CD4-positive, CD25-positive, alpha-beta regulatory T cell (primary cell): ENCODE measurements at regions not wholly inside any gene's neighbourhood (a gene's known extent, or its start where the extent isn't known, plus 50 kb on each side); places are given as distances from the start of the nearest gene placed in this dataset.

Experiments used
- ATAC-seq, 2 donors: fragments of 150-1000 bp; cut with Tn5 transposase; one replicate each; pipeline ENCODE4 v1.10.0; 2021; ENCODE audit warnings: low read depth in 2 of 2, moderate number of reproducible peaks in 2 of 2, moderate library complexity in 1 of 2
- DNase-seq, 3 donors: peaks; one replicate each; pipeline versions ENCODE4 v3.0.0 to v3.0.0-alpha.2; 2012 to 2022; ENCODE audit warnings: mixed read lengths in 1 of 3
- H3K27ac ChIP-seq: one replicate; pipeline ENCODE4 v1.7.0; 2013; ENCODE audit warnings: mild to moderate bottlenecking, low read length; ENCODE audit not compliant: insufficient read depth, poor library complexity, severe bottlenecking
- H3K27me3 ChIP-seq: one replicate; pipeline ENCODE4 v1.7.0; 2013; ENCODE audit warnings: low read length; ENCODE audit not compliant: control insufficient read depth, insufficient read depth
- H3K36me3 ChIP-seq: one replicate; pipeline ENCODE4 v1.7.0; 2013; ENCODE audit warnings: mild to moderate bottlenecking, low read length, moderate library complexity; ENCODE audit not compliant: control insufficient read depth, insufficient read depth
- H3K4me1 ChIP-seq: 2 replicates; pipeline ENCODE4 v1.7.0; 2013; ENCODE audit warnings: mild to moderate bottlenecking, low read length; ENCODE audit not compliant: insufficient read depth, control insufficient read depth, poor library complexity, severe bottlenecking
- H3K4me3 ChIP-seq: one replicate; pipeline ENCODE4 v1.7.0; 2013; ENCODE audit warnings: low read depth, mild to moderate bottlenecking, low read length, moderate library complexity
- H3K9me3 ChIP-seq, 2 experiments: 1 replicate in 1 of 2; 2 replicates in 1 of 2; pipeline ENCODE4 v1.7.0; 2013; ENCODE audit warnings: low read length in 2 of 2, mild to moderate bottlenecking in 1 of 2, moderate library complexity in 1 of 2; ENCODE audit not compliant: control insufficient read depth in 2 of 2
- H3K27ac Mint-ChIP-seq, 3 donors: one replicate each; pipeline ENCODE4 v1.8.0; 2020 to 2022; ENCODE audit warnings: mild to moderate bottlenecking in 3 of 3, mixed read lengths in 3 of 3, moderate library complexity in 2 of 3
- H3K27me3 Mint-ChIP-seq: one replicate; pipeline ENCODE4 v1.8.0; 2022; ENCODE audit warnings: mild to moderate bottlenecking, mixed read lengths
- H3K36me3 Mint-ChIP-seq: one replicate; pipeline ENCODE4 v1.8.0; 2020; ENCODE audit warnings: mixed read lengths
- H3K4me1 Mint-ChIP-seq, 4 donors: one replicate each; pipeline ENCODE4 v1.8.0; 2020 to 2022; ENCODE audit warnings: mixed read lengths in 4 of 4, mild to moderate bottlenecking in 1 of 4
- H3K4me3 Mint-ChIP-seq, 4 donors: one replicate each; pipeline ENCODE4 v1.8.0; 2020 to 2022; ENCODE audit warnings: mild to moderate bottlenecking in 4 of 4, mixed read lengths in 4 of 4, moderate library complexity in 3 of 4
- H3K9me3 Mint-ChIP-seq, 7 donors: one replicate each; pipeline ENCODE4 v1.8.0; 2020 to 2022; ENCODE audit warnings: mixed read lengths in 7 of 7, mild to moderate bottlenecking in 3 of 7, moderate library complexity in 2 of 7

DNA sequence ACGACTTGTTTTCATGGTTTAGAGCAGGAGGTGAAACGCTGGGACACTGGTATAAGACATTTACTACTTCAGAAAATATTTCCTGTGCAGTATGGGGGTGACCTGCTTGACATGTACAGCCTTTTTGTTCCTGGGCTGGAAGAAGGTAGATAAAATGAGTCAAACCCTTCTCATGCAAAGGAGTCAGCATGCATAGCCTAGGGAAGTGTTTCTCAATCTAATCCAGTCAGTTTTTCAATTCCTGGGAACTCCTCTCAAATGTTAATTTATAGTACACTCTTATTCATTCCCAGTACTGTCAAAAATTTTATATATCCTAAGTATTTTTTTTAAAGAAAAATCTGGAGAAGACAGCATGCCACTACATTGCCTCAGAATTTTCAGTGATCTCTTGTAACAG lies 154.7 kb upstream of the GUCY1A2 start:
- H3K27ac ChIP-seq = no peak overlapping the region
- no peaks in the 10 kb centered on the region for H3K27me3 ChIP-seq
- no peaks in the 10 kb centered on the region for H3K36me3 Mint-ChIP-seq
- H3K4me3 ChIP-seq = no peak overlapping the region
- H3K4me1 ChIP-seq = no peaks in the 10 kb centered on the region
- no peaks in the 10 kb centered on the region for H3K4me1 Mint-ChIP-seq
- ATAC-seq (no peak), DNase-seq (no peak)
- no peaks in the 10 kb centered on the region for H3K27me3 Mint-ChIP-seq
- H3K4me3 Mint-ChIP-seq = no peak overlapping the region
- no peaks in the 10 kb centered on the region for H3K36me3 ChIP-seq
- no peak overlapping the region for H3K27ac Mint-ChIP-seq
- H3K9me3 Mint-ChIP-seq = peaks cover 0 to 22% (median 4%) of the 10 kb centered on the region in 7 donors
- no peaks in the 10 kb centered on the region for H3K9me3 ChIP-seq

DNA sequence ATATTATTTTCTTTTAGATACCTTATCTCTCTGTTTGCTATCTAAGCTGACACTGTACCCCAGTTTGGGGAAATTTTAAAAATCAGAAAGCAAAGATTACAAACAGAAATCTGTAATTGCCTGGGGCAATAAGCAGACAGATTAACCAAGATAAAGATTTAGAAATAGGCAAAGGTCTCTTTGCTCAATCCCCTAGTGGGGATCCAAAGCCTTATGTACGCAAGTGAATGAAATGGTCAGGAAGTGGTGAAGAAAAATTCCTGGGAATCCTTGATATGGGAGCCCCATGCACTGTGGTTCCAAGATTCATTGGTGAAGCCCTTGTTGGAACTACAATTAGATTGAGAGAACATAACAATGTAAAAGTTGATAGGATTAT lies 139.5 kb upstream of the GUCY1A2 start:
- H3K27ac ChIP-seq = no peak overlapping the region
- no peaks in the 10 kb centered on the region for H3K36me3 Mint-ChIP-seq
- no peak overlapping the region for H3K4me3 ChIP-seq
- H3K9me3 ChIP-seq = no peaks in the 10 kb centered on the region
- no peaks in the 10 kb centered on the region for H3K27me3 ChIP-seq
- H3K27ac Mint-ChIP-seq = no peak overlapping the region
- peaks cover 0 to 5% (median 1%) of the 10 kb centered on the region in 7 donors for H3K9me3 Mint-ChIP-seq
- no peaks in the 10 kb centered on the region for H3K4me1 Mint-ChIP-seq
- no peaks in the 10 kb centered on the region for H3K36me3 ChIP-seq
- H3K27me3 Mint-ChIP-seq = no peaks in the 10 kb centered on the region
- H3K4me3 Mint-ChIP-seq = no peak overlapping the region
- H3K4me1 ChIP-seq = no peaks in the 10 kb centered on the region
- DNase-seq = no peak
- ATAC-seq = no peak

DNA sequence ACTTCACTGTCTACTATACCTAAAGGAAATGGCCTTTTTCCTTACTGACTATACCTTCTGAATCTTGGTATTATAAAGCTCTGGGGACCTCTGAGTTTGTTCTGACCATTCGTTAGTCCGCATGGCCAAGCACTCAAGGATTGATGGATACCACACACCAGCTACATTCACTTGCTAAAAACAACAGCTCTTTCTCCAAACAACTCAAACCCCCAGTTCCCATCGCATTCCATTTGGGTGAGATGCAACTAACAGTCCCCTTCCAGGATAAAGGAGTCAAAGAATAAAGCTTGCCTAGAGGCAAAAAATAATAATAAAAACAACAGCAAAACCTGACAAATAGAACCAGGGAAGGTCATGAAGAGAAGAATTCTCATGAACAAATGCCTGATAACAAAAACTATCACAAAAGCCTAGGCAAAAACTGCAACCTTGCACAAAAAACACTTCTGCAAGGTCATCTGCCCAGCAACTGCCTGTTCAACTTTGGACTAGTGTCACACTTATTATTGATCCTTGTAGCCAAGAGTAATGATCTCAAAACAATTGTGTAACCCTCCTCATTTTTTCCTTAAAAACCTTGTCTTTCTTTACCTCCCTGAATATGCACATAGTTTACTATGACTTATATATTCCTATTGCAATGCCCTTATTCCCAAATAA lies 139.0 kb upstream of the GUCY1A2 start:
- no peak overlapping the region for H3K4me3 ChIP-seq
- ATAC-seq (no peak), DNase-seq (no peak)
- H3K27ac Mint-ChIP-seq = no peak overlapping the region
- no peaks in the 10 kb centered on the region for H3K27me3 Mint-ChIP-seq
- H3K4me1 Mint-ChIP-seq = no peaks in the 10 kb centered on the region
- H3K36me3 ChIP-seq = no peaks in the 10 kb centered on the region
- no peak overlapping the region for H3K27ac ChIP-seq
- H3K4me3 Mint-ChIP-seq = no peak overlapping the region
- H3K9me3 ChIP-seq = no peaks in the 10 kb centered on the region
- no peaks in the 10 kb centered on the region for H3K4me1 ChIP-seq
- H3K27me3 ChIP-seq = no peaks in the 10 kb centered on the region
- no peaks in the 10 kb centered on the region for H3K36me3 Mint-ChIP-seq
- peaks cover 0 to 5% (median 1%) of the 10 kb centered on the region in 7 donors for H3K9me3 Mint-ChIP-seq

- Histone ChIP-seq H3K4me1 (no peaks in the 10 kb centered on the region), H3K27ac (no peak overlapping the region), H3K36me3 (no peaks in the 10 kb centered on the region), H3K9me3 (no peaks in the 10 kb centered on the region), H3K27me3 (no peaks in the 10 kb centered on the region), H3K4me3 (no peak overlapping the region)
- no peaks in the 10 kb centered on the region for H3K36me3 Mint-ChIP-seq
- peaks cover 0 to 15% (median 2%) of the 10 kb centered on the region in 7 donors for H3K9me3 Mint-ChIP-seq
- DNase-seq = no peak
- no peak overlapping the region for H3K27ac Mint-ChIP-seq
- no peak for ATAC-seq
- no peaks in the 10 kb centered on the region for H3K4me1 Mint-ChIP-seq
- no peak overlapping the region for H3K4me3 Mint-ChIP-seq
- H3K27me3 Mint-ChIP-seq = no peaks in the 10 kb centered on the region
Measured at GRCh38 chr11:107151579-107151978, 133.3 kb upstream of the GUCY1A2 start.

DNA sequence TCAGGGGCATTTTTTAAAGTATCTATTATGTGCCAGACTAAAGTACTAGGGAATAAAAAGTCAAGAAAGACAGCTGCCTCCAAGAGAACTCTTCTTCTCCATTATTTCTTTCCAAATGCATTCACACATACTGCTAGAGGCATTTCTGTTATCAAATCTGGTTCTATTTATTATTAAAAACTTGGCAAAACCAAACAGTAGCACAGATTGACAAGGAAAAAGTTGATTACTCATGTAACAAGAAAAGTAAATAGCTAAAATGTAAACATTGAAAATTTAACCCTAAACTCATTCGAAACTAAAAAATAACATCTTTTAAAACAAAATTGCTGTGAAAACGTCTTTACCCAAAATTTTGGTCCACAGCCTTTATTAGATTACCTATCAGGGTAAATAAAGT lies 132.9 kb upstream of the GUCY1A2 start:
- DNase-seq = no peak
- H3K27me3 Mint-ChIP-seq = no peaks in the 10 kb centered on the region
- peaks cover 0 to 16% (median 2%) of the 10 kb centered on the region in 7 donors for H3K9me3 Mint-ChIP-seq
- H3K4me1 Mint-ChIP-seq = no peaks in the 10 kb centered on the region
- no peak overlapping the region for H3K4me3 Mint-ChIP-seq
- H3K4me3 ChIP-seq = no peak overlapping the region
- no peaks in the 10 kb centered on the region for H3K27me3 ChIP-seq
- H3K27ac ChIP-seq = no peak overlapping the region
- no peak for ATAC-seq
- H3K27ac Mint-ChIP-seq = no peak overlapping the region
- no peaks in the 10 kb centered on the region for H3K36me3 ChIP-seq
- H3K36me3 Mint-ChIP-seq = no peaks in the 10 kb centered on the region
- no peaks in the 10 kb centered on the region for H3K9me3 ChIP-seq
- no peaks in the 10 kb centered on the region for H3K4me1 ChIP-seq

DNA sequence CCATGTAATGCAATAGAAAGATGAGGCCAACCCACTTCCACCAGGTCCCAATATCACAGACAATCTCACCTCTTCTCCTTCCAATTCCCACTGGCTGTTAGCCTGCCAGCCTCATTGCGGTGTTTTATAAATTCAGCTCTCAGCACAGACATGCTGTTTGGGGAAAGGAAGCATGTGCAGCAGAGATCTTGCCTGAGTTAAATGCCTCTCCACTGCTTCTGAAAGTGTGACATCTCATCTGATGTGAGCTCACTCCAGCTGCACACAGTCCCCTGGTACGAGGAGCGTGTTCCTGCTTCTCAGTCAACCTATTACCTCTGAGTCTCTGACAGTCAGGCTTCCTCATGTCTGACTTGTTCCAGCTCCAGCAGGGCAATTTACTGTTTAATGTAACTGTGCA lies 122.7 kb upstream of the GUCY1A2 start:
- H3K4me3 Mint-ChIP-seq = no peak overlapping the region
- DNase-seq (no peak), ATAC-seq (no peak)
- no peaks in the 10 kb centered on the region for H3K4me1 Mint-ChIP-seq
- H3K9me3 Mint-ChIP-seq = peaks cover 1 to 13% (median 6%) of the 10 kb centered on the region in 7 donors
- H3K27me3 Mint-ChIP-seq = no peaks in the 10 kb centered on the region
- no peak overlapping the region for H3K27ac ChIP-seq
- no peaks in the 10 kb centered on the region for H3K36me3 ChIP-seq
- H3K4me1 ChIP-seq = no peaks in the 10 kb centered on the region
- H3K4me3 ChIP-seq = no peak overlapping the region
- peaks cover 0 to 4% of the 10 kb centered on the region in 2 experiments for H3K9me3 ChIP-seq
- no peaks in the 10 kb centered on the region for H3K36me3 Mint-ChIP-seq
- no peaks in the 10 kb centered on the region for H3K27me3 ChIP-seq
- H3K27ac Mint-ChIP-seq = no peak overlapping the region

- no peaks in the 10 kb centered on the region for H3K4me1 Mint-ChIP-seq
- no peaks in the 10 kb centered on the region for H3K36me3 Mint-ChIP-seq
- H3K4me3 Mint-ChIP-seq = no peak overlapping the region
- H3K27me3 Mint-ChIP-seq = no peaks in the 10 kb centered on the region
- H3K9me3 Mint-ChIP-seq = peaks cover 2 to 20% (median 9%) of the 10 kb centered on the region in 7 donors
- no peak overlapping the region for H3K27ac Mint-ChIP-seq
- H3K27ac ChIP-seq = no peak overlapping the region
- H3K36me3 ChIP-seq = no peaks in the 10 kb centered on the region
- DNase-seq = no peak
- H3K4me3 ChIP-seq = no peak overlapping the region
- H3K4me1 ChIP-seq = no peaks in the 10 kb centered on the region
- H3K27me3 ChIP-seq = no peaks in the 10 kb centered on the region
- ATAC-seq = no peak
- peaks cover 0 to 4% of the 10 kb centered on the region in 2 experiments for H3K9me3 ChIP-seq
Measured at GRCh38 chr11:107139396-107139795, 121.1 kb upstream of the GUCY1A2 start.

DNA sequence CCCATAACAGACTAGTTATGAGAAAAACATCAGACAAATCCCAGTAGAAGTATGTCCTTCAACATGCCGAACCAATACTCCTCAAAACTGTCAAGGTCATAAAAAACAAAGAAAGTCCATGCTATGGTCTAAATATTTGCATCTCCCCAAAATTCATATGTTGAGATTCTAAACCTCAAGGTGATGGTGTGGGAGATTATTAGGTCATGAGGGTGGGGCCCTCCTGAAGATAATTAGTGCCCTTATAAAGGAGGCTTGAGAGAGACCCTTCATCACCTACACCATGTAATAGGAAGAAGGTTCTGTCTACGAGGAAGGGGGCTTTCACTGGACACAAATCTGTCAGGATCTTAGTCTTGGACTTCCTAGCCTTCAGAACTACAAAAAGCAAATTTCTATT lies 118.6 kb upstream of the GUCY1A2 start:
- Histone ChIP-seq H3K27me3 (no peaks in the 10 kb centered on the region), H3K4me3 (no peak overlapping the region), H3K27ac (no peak overlapping the region), H3K9me3 (peaks cover 0 to 4% of the 10 kb centered on the region in 2 experiments), H3K4me1 (no peaks in the 10 kb centered on the region), H3K36me3 (no peaks in the 10 kb centered on the region)
- no peak for DNase-seq
- Mint-ChIP-seq H3K36me3 (no peaks in the 10 kb centered on the region), H3K4me1 (no peaks in the 10 kb centered on the region), H3K9me3 (peaks cover 0 to 28% (median 9%) of the 10 kb centered on the region in 7 donors), H3K27ac (no peak overlapping the region), H3K27me3 (no peaks in the 10 kb centered on the region), H3K4me3 (no peak overlapping the region)
- no peak for ATAC-seq
